HPDE6-E6E7 (cell line): ENCODE measurements at regions not wholly inside any gene's neighbourhood (a gene's known extent, or its start where the extent isn't known, plus 50 kb on each side); places are given as distances from the start of the nearest gene placed in this dataset.
"Not testable (repeated sequence)": the region's sequence is repeated elsewhere in the genome, so short reads cannot be mapped to it uniquely, and the experiment has no call there.

Experiments
- DNase-seq: peaks from one replicate; pipeline ENCODE4 v3.0.0; 2011; ENCODE audit warnings: missing footprints; ENCODE audit errors: extremely low spot score

GRCh38 chr13:90719461-90719860 lies 628.0 kb upstream of the MIR17HG start:
- DNase-seq, result no peak

GRCh38 chr13:90721937-90722336 lies 625.5 kb upstream of the MIR17HG start:
- no peak for DNase-seq

- no peak for DNase-seq
These were observed 624.1 kb upstream of the MIR17HG start for GRCh38 chr13:90723381-90723780.

- no peak for DNase-seq
These were observed 621.1 kb upstream of the MIR17HG start for GRCh38 chr13:90726375-90726774.

DNA sequence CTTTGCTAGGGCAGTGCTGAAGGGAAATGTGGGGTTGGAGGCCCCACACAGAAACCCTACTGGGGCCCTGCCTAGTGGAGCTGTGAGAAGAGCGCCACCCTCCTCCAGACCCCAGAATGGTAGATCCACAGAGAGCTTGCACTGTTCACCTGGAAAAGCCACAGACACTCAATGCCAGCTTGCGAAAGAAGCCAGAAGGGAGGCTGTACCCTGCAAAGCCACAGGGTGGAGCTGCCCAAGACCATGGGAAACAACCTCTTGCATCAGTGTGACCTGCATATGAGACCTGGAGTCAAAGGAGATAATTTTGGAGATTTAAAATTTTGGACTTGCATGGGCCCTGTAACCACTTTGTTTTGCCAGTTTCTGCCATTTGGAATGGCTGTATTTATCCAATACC lies 615.4 kb upstream of the MIR17HG start:
- DNase-seq, result no peak

- DNase-seq, result not testable (repeated sequence)
These were observed 613.0 kb upstream of the MIR17HG start for GRCh38 chr13:90734497-90734896.

- DNase-seq, result no peak
These were observed 608.6 kb upstream of the MIR17HG start for GRCh38 chr13:90738881-90739280.

DNA sequence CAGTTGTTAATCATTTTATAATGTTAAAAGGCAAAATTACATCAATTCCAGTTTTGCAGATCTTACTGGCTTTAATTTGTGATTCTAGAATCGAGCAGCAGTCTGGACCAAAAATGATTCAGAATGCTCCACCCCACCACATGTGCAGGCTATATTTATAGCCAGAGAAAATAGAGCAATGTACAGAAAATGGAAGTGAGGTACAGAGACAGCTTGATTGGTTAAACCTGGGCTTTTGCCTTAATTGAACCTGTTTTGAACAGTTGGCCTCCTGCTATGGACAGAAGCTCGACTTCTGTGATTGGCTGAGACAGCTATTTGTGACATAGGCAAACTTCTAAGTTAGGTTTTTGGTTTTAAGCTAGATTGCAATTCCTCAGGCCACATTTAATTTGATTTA lies 607.4 kb upstream of the MIR17HG start:
- no peak for DNase-seq

GRCh38 chr13:90742381-90742780 lies 605.1 kb upstream of the MIR17HG start:
- no peak for DNase-seq

- DNase-seq, result no peak
These were observed 601.3 kb upstream of the MIR17HG start for GRCh38 chr13:90746230-90746629.

DNA sequence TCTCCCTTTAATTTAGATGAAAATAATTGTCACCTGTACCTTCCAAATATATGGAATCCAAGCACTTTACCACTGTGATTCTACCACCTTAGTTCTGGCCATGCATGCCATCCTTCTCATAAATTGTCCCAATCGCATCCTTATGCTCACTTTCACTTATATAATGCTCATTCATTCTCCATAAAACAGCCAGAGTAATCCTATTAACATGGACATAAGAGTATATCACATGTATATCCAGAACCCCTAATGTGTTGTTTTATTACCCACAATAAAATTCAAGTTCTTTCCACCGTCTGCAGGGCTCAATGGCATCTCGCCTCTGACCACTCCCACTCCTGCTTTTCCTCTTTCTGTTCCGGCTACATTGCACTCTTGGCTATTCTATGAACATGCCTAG lies 597.5 kb upstream of the MIR17HG start:
- no peak for DNase-seq

- no peak for DNase-seq
These were observed 596.5 kb upstream of the MIR17HG start for GRCh38 chr13:90751026-90751425.

- DNase-seq, result no peak
These were observed 595.4 kb upstream of the MIR17HG start for GRCh38 chr13:90752070-90752469.

- DNase-seq, result no peak
These were observed 590.3 kb upstream of the MIR17HG start for GRCh38 chr13:90757127-90757680.

DNA sequence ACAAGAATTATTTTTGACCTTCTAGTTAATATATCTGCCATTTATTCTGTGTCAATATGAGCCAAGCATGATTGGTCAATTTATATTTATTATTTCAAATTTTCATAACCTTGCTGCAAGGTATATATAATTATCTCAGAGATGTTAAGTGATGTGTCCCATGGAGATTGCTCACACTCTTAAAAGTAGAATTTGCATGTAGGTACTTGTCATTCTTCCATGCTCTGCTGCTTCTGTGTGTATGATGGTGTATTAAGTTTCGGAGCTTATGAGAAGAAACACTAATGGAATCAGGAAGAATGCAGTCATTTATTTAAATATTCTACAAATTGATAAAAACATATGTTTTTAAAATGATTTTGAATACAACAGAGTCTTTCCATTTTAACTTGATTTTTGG lies 586.8 kb upstream of the MIR17HG start:
- peak; percentile 21 for DNase-seq

GRCh38 chr13:90763476-90764150 lies 583.9 kb upstream of the MIR17HG start:
- DNase-seq, result no peak

GRCh38 chr13:90766386-90766902 lies 581.0 kb upstream of the MIR17HG start:
- no peak for DNase-seq

DNA sequence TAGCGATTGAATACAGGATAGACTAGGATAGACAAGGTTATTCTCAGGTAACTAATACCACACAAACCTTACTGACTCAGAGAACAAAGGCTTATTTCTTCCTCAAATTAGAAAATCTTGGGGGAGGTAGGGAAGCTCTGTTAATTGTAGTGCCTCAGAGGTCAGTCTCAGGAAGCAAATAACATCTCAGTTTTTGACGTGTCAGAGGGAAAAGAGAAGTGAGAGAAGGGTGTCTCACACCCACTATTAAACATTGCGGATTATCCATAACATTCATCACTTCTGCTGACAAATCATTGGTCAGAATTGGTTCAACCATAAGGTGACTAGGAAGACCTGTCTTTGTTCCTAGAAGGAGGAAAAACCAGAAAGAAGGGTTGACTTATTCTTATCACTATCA lies 579.4 kb upstream of the MIR17HG start:
- DNase-seq, result no peak

DNA sequence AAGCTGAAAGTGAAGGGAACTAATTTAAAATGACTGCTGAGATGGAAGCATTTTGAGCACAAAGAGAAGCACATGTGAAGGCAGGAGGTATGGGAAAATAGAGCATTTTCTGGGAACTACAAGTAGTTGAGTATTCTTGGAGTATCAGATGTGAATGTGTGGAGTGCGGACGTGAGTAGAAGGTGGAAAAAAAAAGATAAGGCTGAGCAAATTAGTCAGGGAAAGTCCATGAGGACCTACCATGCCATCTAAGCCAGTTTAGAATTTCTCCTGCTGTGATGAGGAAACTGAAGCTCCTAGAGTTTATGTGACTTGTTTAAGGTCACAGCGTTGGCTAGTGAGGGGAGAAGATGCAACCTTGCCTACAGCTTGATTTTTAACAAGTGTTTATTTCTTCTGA lies 578.1 kb upstream of the MIR17HG start:
- DNase-seq, result no peak

DNA sequence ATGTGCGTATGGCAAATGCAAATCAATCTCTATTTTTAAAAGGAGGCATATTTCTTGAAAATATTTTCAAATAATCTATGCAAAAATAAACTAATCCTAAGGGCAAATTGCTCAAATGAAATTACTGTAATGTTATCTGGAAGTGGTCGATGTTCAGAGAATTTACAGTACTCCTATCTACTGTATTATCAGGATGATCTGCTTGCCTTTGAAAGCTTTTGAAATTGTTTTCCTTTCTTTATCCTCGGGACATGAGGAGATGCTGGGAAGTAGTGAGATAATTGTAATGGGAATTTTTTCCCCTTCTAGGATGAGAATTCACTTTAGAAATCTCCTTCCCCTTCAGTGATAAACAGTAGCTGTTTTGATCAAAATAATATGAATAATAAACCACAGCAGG lies 577.2 kb upstream of the MIR17HG start:
- DNase-seq, result no peak

- no peak for DNase-seq
These were observed 573.8 kb upstream of the MIR17HG start for GRCh38 chr13:90773681-90774080.

DNA sequence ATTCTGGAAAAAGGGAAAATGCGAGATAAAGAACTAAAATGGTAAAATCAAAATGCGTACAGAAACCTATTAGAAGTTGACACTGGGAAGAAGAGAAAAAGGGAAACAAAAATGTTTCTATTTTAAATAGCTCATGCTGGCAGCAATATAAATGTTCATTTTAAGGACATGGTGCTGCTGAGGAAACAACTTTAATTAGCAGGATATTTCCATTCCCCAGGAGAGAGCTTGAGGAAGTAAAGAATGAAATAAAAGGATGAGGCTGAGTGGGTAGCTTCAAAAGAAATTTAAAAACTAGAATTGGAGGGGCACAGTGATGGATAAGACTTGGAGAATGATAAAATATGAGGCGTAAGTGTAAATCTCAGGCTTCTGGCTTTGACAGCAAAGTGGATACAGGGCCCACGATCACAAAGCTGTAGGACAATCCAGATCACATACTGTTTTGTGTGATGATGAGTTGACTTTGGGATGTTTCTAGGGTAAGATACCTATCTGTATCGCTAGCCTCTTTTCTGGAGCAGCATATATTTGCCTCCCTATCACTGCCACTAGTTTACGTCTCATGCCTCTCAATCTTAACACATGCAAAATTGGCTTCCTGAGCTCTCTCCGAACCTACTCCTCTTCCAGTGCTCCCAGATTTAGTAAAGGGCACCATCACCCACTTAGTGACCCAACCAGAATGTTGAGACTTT lies 571.3 kb upstream of the MIR17HG start:
- DNase-seq, result no peak

DNA sequence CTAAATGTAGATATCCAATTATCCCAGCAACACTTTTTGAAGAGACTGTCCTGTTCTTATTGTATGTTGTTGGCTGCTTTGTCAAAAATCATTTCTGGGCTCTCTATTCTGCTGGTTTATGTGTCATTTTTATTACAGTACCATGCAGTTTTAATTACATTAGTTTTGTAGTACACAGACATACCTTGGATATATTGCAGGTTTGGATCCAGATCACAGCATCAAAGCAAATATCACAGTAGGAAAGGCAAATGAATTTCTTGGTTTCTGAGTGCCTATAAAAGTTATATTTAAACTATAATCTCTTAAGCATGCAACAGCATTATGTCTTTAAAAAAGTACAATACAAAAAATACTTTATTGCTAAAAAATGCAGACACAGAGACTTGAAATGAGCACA lies 564.2 kb upstream of the MIR17HG start:
- DNase-seq, result no peak
